Memory B cell (primary cell): ENCODE measurements at regions not wholly inside any gene's neighbourhood (a gene's known extent, or its start where the extent isn't known, plus 50 kb on each side); places are given as distances from the start of the nearest gene placed in this dataset.

Experiments
- ATAC-seq: fragments of 150-1000 bp; cut with Tn5 transposase; 2 replicates; pipeline ENCODE4 v1.10.0; 2021; ENCODE audit warnings: low read depth, mild to moderate bottlenecking, moderate library complexity
- DNase-seq, 2 donors: peaks; one replicate each; pipeline ENCODE4 v3.0.0; 2022; ENCODE audit warnings: low spot score in 2 of 2
- H3K27ac Mint-ChIP-seq: one replicate; pipeline ENCODE4 v1.8.0; 2022; ENCODE audit warnings: mild to moderate bottlenecking, moderate library complexity, mixed read lengths
- H3K27me3 Mint-ChIP-seq: one replicate; pipeline ENCODE4 v1.8.0; 2022; ENCODE audit warnings: mixed read lengths
- H3K36me3 Mint-ChIP-seq: one replicate; pipeline ENCODE4 v1.8.0; 2022; ENCODE audit warnings: mild to moderate bottlenecking, mixed read lengths
- H3K4me1 Mint-ChIP-seq: one replicate; pipeline ENCODE4 v1.8.0; 2022; ENCODE audit warnings: mixed read lengths
- H3K4me3 Mint-ChIP-seq: one replicate; pipeline ENCODE4 v1.8.0; 2022; ENCODE audit warnings: mild to moderate bottlenecking, moderate library complexity, mixed read lengths
- H3K9me3 Mint-ChIP-seq: one replicate; pipeline ENCODE4 v1.8.0; 2022; ENCODE audit warnings: mixed read lengths

GRCh38 chr5:166436872-166437271 is 1854.6 kb upstream of the WWC1 start:
- H3K27ac Mint-ChIP-seq, result no peak overlapping the region
- no peak overlapping the region for H3K4me3 Mint-ChIP-seq
- DNase-seq (no peak), ATAC-seq (no peak)
- H3K27me3 Mint-ChIP-seq, result no peaks in the 10 kb centered on the region
- H3K9me3 Mint-ChIP-seq, result no peaks in the 10 kb centered on the region
- H3K4me1 Mint-ChIP-seq, result no peaks in the 10 kb centered on the region
- no peaks in the 10 kb centered on the region for H3K36me3 Mint-ChIP-seq

GRCh38 chr5:166486348-166486747 is 1805.1 kb upstream of the WWC1 start:
- no peaks in the 10 kb centered on the region for H3K4me1 Mint-ChIP-seq
- DNase-seq (no peak), ATAC-seq (no peak)
- H3K36me3 Mint-ChIP-seq, result no peaks in the 10 kb centered on the region
- H3K9me3 Mint-ChIP-seq, result peaks cover 5% of the 10 kb centered on the region
- no peak overlapping the region for H3K27ac Mint-ChIP-seq
- H3K27me3 Mint-ChIP-seq, result no peaks in the 10 kb centered on the region
- no peak overlapping the region for H3K4me3 Mint-ChIP-seq

GRCh38 chr5:166488560-166488959 is 1802.9 kb upstream of the WWC1 start:
- Mint-ChIP-seq H3K27me3 (no peaks in the 10 kb centered on the region), H3K36me3 (no peaks in the 10 kb centered on the region), H3K9me3 (peaks cover 3% of the 10 kb centered on the region), H3K27ac (no peak overlapping the region), H3K4me1 (no peaks in the 10 kb centered on the region), H3K4me3 (no peak overlapping the region)
- no peak for DNase-seq
- ATAC-seq, result no peak

- Mint-ChIP-seq H3K9me3 (no peaks in the 10 kb centered on the region), H3K4me3 (no peak overlapping the region), H3K36me3 (no peaks in the 10 kb centered on the region), H3K27me3 (no peaks in the 10 kb centered on the region), H3K27ac (no peak overlapping the region), H3K4me1 (no peaks in the 10 kb centered on the region)
- ATAC-seq (no peak), DNase-seq (no peak)
Measured at GRCh38 chr5:166493040-166493439, 1798.4 kb upstream of the WWC1 start.

- no peak for ATAC-seq
- Mint-ChIP-seq H3K9me3 (no peaks in the 10 kb centered on the region), H3K27ac (no peak overlapping the region), H3K27me3 (no peaks in the 10 kb centered on the region), H3K4me3 (no peak overlapping the region), H3K4me1 (no peaks in the 10 kb centered on the region), H3K36me3 (no peaks in the 10 kb centered on the region)
- no peak for DNase-seq
Measured at GRCh38 chr5:166493612-166494011, 1797.8 kb upstream of the WWC1 start.

GRCh38 chr5:166497496-166498104 is 1793.8 kb upstream of the WWC1 start:
- H3K4me3 Mint-ChIP-seq, result no peak overlapping the region

GRCh38 chr5:166499447-166500240 is 1791.8 kb upstream of the WWC1 start:
- Mint-ChIP-seq H3K9me3 (no peaks in the 10 kb centered on the region), H3K4me3 (no peak overlapping the region), H3K27ac (no peak overlapping the region), H3K27me3 (no peaks in the 10 kb centered on the region), H3K36me3 (no peaks in the 10 kb centered on the region), H3K4me1 (no peaks in the 10 kb centered on the region)
- no peak for DNase-seq
- ATAC-seq, result no peak

More at GRCh38 chr5:166497496-166498104, 1793.8 kb upstream of the WWC1 start:
- no peak overlapping the region for H3K27ac Mint-ChIP-seq
- H3K27me3 Mint-ChIP-seq, result no peaks in the 10 kb centered on the region
- no peaks in the 10 kb centered on the region for H3K36me3 Mint-ChIP-seq
- H3K9me3 Mint-ChIP-seq, result no peaks in the 10 kb centered on the region
- no peaks in the 10 kb centered on the region for H3K4me1 Mint-ChIP-seq
- DNase-seq (no peak), ATAC-seq (no peak)

GRCh38 chr5:166503506-166503905 is 1787.9 kb upstream of the WWC1 start:
- no peak overlapping the region for H3K27ac Mint-ChIP-seq

GRCh38 chr5:166505067-166505466 is 1786.4 kb upstream of the WWC1 start:
- peaks cover 4% of the 10 kb centered on the region for H3K9me3 Mint-ChIP-seq
- H3K4me3 Mint-ChIP-seq, result no peak overlapping the region
- H3K36me3 Mint-ChIP-seq, result no peaks in the 10 kb centered on the region
- no peaks in the 10 kb centered on the region for H3K4me1 Mint-ChIP-seq
- DNase-seq (no peak), ATAC-seq (no peak)
- no peak overlapping the region for H3K27ac Mint-ChIP-seq
- H3K27me3 Mint-ChIP-seq, result no peaks in the 10 kb centered on the region

More at GRCh38 chr5:166503506-166503905, 1787.9 kb upstream of the WWC1 start:
- ATAC-seq (no peak), DNase-seq (no peak)
- Mint-ChIP-seq H3K36me3 (no peaks in the 10 kb centered on the region), H3K9me3 (peaks cover 2% of the 10 kb centered on the region), H3K4me3 (no peak overlapping the region), H3K27me3 (no peaks in the 10 kb centered on the region), H3K4me1 (no peaks in the 10 kb centered on the region)

GRCh38 chr5:166505544-166505943 is 1785.9 kb upstream of the WWC1 start:
- H3K4me1 Mint-ChIP-seq, result no peaks in the 10 kb centered on the region
- DNase-seq (no peak), ATAC-seq (no peak)
- no peak overlapping the region for H3K4me3 Mint-ChIP-seq
- H3K9me3 Mint-ChIP-seq, result peaks cover 4% of the 10 kb centered on the region
- H3K36me3 Mint-ChIP-seq, result no peaks in the 10 kb centered on the region
- no peak overlapping the region for H3K27ac Mint-ChIP-seq
- no peaks in the 10 kb centered on the region for H3K27me3 Mint-ChIP-seq

- Mint-ChIP-seq H3K4me3 (no peak overlapping the region), H3K9me3 (peaks cover 4% of the 10 kb centered on the region), H3K27ac (no peak overlapping the region), H3K4me1 (no peaks in the 10 kb centered on the region), H3K27me3 (no peaks in the 10 kb centered on the region), H3K36me3 (no peaks in the 10 kb centered on the region)
- ATAC-seq (no peak), DNase-seq (no peak)
Measured at GRCh38 chr5:166507810-166508425, 1783.5 kb upstream of the WWC1 start.

- no peak for ATAC-seq
Measured at GRCh38 chr5:166509085-166509484, 1782.4 kb upstream of the WWC1 start.

GRCh38 chr5:166517976-166518375 is 1773.5 kb upstream of the WWC1 start:
- H3K36me3 Mint-ChIP-seq, result no peaks in the 10 kb centered on the region
- H3K4me3 Mint-ChIP-seq, result no peak overlapping the region
- no peaks in the 10 kb centered on the region for H3K27me3 Mint-ChIP-seq
- peaks cover 9% of the 10 kb centered on the region for H3K9me3 Mint-ChIP-seq
- ATAC-seq (no peak), DNase-seq (no peak)
- H3K4me1 Mint-ChIP-seq, result no peaks in the 10 kb centered on the region
- H3K27ac Mint-ChIP-seq, result no peak overlapping the region

More at GRCh38 chr5:166509085-166509484, 1782.4 kb upstream of the WWC1 start:
- Mint-ChIP-seq H3K36me3 (no peaks in the 10 kb centered on the region), H3K4me1 (no peaks in the 10 kb centered on the region), H3K4me3 (no peak overlapping the region), H3K9me3 (peaks cover 4% of the 10 kb centered on the region), H3K27ac (no peak overlapping the region), H3K27me3 (no peaks in the 10 kb centered on the region)
- DNase-seq, result no peak

GRCh38 chr5:166523206-166523605 is 1768.2 kb upstream of the WWC1 start:
- Mint-ChIP-seq H3K4me3 (no peak overlapping the region), H3K9me3 (peaks cover 5% of the 10 kb centered on the region), H3K27ac (no peak overlapping the region), H3K27me3 (no peaks in the 10 kb centered on the region), H3K36me3 (no peaks in the 10 kb centered on the region), H3K4me1 (no peaks in the 10 kb centered on the region)
- DNase-seq, result no peak
- no peak for ATAC-seq
